ENCODE measurements at regions not wholly inside any gene's neighbourhood (a gene's known extent, or its start where the extent isn't known, plus 50 kb on each side); places are given as distances from the start of the nearest gene placed in this dataset.

- Histone ChIP-seq H3K9me3 (no peaks in the 10 kb centered on the region), H3K27me3 (no peaks in the 10 kb centered on the region), H3K4me1 (no peaks in the 10 kb centered on the region), H3K4me3 (no peak overlapping the region), H3K36me3 (no peaks in the 10 kb centered on the region), H3K27ac (no peak overlapping the region)
- no peak for DNase-seq
- TF ChIP-seq CTCF (IDR thresholded peaks at IDR 0.05) (no peak), POLR2A (IDR thresholded peaks at IDR 0.05) (no peak)
Measured at GRCh38 chr13:44092078-44092970, 212.6 kb downstream of the LACC1 start.

- Histone ChIP-seq H3K27ac (no peak overlapping the region), H3K27me3 (no peaks in the 10 kb centered on the region), H3K36me3 (no peaks in the 10 kb centered on the region), H3K4me1 (no peaks in the 10 kb centered on the region), H3K9me3 (no peaks in the 10 kb centered on the region), H3K4me3 (no peak overlapping the region)
- no peak for TF ChIP-seq CTCF (IDR thresholded peaks at IDR 0.05)
- TF ChIP-seq POLR2A (IDR thresholded peaks at IDR 0.05): no peak
- DNase-seq: no peak
Measured at GRCh38 chr13:44093607-44094564, 214.2 kb downstream of the LACC1 start.

- H3K27ac ChIP-seq: no peak overlapping the region
- H3K4me3 ChIP-seq: no peak overlapping the region
- TF ChIP-seq POLR2A (IDR thresholded peaks at IDR 0.05): no peak
- TF ChIP-seq CTCF (IDR thresholded peaks at IDR 0.05): no peak
- DNase-seq: no peak
- no peaks in the 10 kb centered on the region for H3K36me3 ChIP-seq
- H3K9me3 ChIP-seq: no peaks in the 10 kb centered on the region
- peaks cover 0 to under 1% (median 0%) of the 10 kb centered on the region in 4 donors for H3K4me1 ChIP-seq
- no peaks in the 10 kb centered on the region for H3K27me3 ChIP-seq
Measured at GRCh38 chr13:44096901-44097300, 217.2 kb downstream of the LACC1 start.

- peak in 1 of 3 donors; percentile 66 for DNase-seq
- Histone ChIP-seq H3K9me3 (no peaks in the 10 kb centered on the region), H3K4me3 (no peak overlapping the region), H3K36me3 (no peaks in the 10 kb centered on the region), H3K27me3 (no peaks in the 10 kb centered on the region), H3K4me1 (peaks cover 0 to 16% (median 2%) of the 10 kb centered on the region in 4 donors), H3K27ac (peak overlapping the region in 1 of 4 donors; percentile 12)
- TF ChIP-seq POLR2A (IDR thresholded peaks at IDR 0.05) (no peak), CTCF (IDR thresholded peaks at IDR 0.05) (no peak)
Measured at GRCh38 chr13:44098559-44098958, 218.9 kb downstream of the LACC1 start.

GRCh38 chr13:44101347-44102083, 221.8 kb downstream of the LACC1 start:
- Histone ChIP-seq H3K9me3 (no peaks in the 10 kb centered on the region), H3K27me3 (no peaks in the 10 kb centered on the region), H3K36me3 (no peaks in the 10 kb centered on the region), H3K4me1 (peaks cover 0 to 37% (median 7%) of the 10 kb centered on the region in 4 donors), H3K4me3 (no peak overlapping the region), H3K27ac (peak overlapping the region in 1 of 4 donors; percentile 27)
- TF ChIP-seq CTCF (IDR thresholded peaks at IDR 0.05): peak in 1 of 6 experiments; percentile 8
- TF ChIP-seq POLR2A (IDR thresholded peaks at IDR 0.05): no peak
- DNase-seq: no peak
